ENCODE measurements at regions not wholly inside any gene's neighbourhood (a gene's known extent, or its start where the extent isn't known, plus 50 kb on each side); places are given as distances from the start of the nearest gene placed in this dataset.

- no peak for TF ChIP-seq CTCF (conservative IDR thresholded peaks at IDR 0.05; ENCODE audit: low read length)
- no peak for TF ChIP-seq EZH2phosphoT487 (IDR thresholded peaks at IDR 0.05; ENCODE audit: borderline replicate concordance, low read depth, low read length)
Measured at GRCh38 chr1:195482137-195482536, 1126.1 kb downstream of the KCNT2 start.
